OCI-LY3 (cell line): ENCODE measurements at regions not wholly inside any gene's neighbourhood (a gene's known extent, or its start where the extent isn't known, plus 50 kb on each side); places are given as distances from the start of the nearest gene placed in this dataset.

ENCODE experiments used
- H2AFZ ChIP-seq: fragments of 200-600, 300-600 bp; shearing (Covaris generic); 2 replicates; pipeline ENCODE4 v1.6.0; 2014; ENCODE audit warnings: antibody characterized with exemption, low read depth, low read length
- H3K27ac ChIP-seq: fragments of 200-600, 300-600 bp; sonication (generic); 2 replicates; pipeline ENCODE4 v1.5.1; 2014; ENCODE audit warnings: mild to moderate bottlenecking, low read length, moderate library complexity, mixed read lengths
- H3K27me3 ChIP-seq: fragments of 200-600, 300-600 bp; sonication (generic); 2 replicates; pipeline ENCODE4 v1.6.1; 2014; ENCODE audit warnings: low read depth, low read length, mixed read lengths
- H3K36me3 ChIP-seq: fragments of 200-600, 300-600 bp; sonication (generic); replicated peaks from 2 replicates; pipeline ENCODE3; 2014; ENCODE audit warnings: low read depth, low read length, mixed read lengths
- H3K4me1 ChIP-seq: fragments of 300-600, 200-600 bp; sonication (generic); 2 replicates; pipeline ENCODE4 v1.6.1; 2014; ENCODE audit warnings: low read length, mixed read lengths
- H3K4me2 ChIP-seq: fragments of 200-600, 300-600 bp; sonication (generic); 2 replicates; pipeline ENCODE4 v1.6.1; 2014; ENCODE audit warnings: low read length, mixed read lengths
- H3K4me3 ChIP-seq: fragments of 300-600, 200-600 bp; sonication (generic); 2 replicates; pipeline ENCODE4 v1.5.1; 2014; ENCODE audit warnings: antibody characterized with exemption, mild to moderate bottlenecking, low read length, moderate library complexity
- H3K79me2 ChIP-seq: fragments of 300-600, 200-600 bp; shearing (Covaris generic); 2 replicates; pipeline ENCODE4 v1.6.1; 2014; ENCODE audit warnings: mild to moderate bottlenecking, low read length, mixed read lengths
- H3K9ac ChIP-seq: fragments of 300-600, 200-600 bp; shearing (Covaris generic); 2 replicates; pipeline ENCODE4 v1.6.0; 2014; ENCODE audit warnings: mild to moderate bottlenecking, low read length, moderate library complexity
- H3K9me3 ChIP-seq: fragments of 200-600, 300-600 bp; shearing (Covaris generic); 2 replicates; pipeline ENCODE4 v1.6.1; 2014; ENCODE audit warnings: low read length, mixed read lengths; ENCODE audit not compliant: insufficient read depth
- H4K20me1 ChIP-seq: fragments of 200-600, 300-600 bp; sonication (generic); 2 replicates; pipeline ENCODE4 v1.6.1; 2016; ENCODE audit warnings: low read length, mixed read lengths; ENCODE audit not compliant: insufficient read depth
- CTCF ChIP-seq: fragments of 200-600, 300-600 bp; sonication (generic); IDR thresholded peaks from 2 replicates; pipeline ENCODE4 v1.5.1; 2014; ENCODE audit warnings: antibody characterized with exemption, low read length, low read depth
- EZH2phosphoT487 ChIP-seq: fragments of 200-600 bp; shearing (Covaris generic); IDR thresholded peaks from 2 replicates; pipeline ENCODE4 v1.6.1; 2018; ENCODE audit warnings: antibody characterized with exemption, mixed run types, low read depth

- H3K9ac ChIP-seq: no peak overlapping the region
- no peak overlapping the region for H3K4me2 ChIP-seq
- TF ChIP-seq CTCF: no peak
- TF ChIP-seq EZH2phosphoT487: no peak
- H3K9me3 ChIP-seq: no peaks in the 10 kb centered on the region
- no peak overlapping the region for H3K4me3 ChIP-seq
- no peaks in the 10 kb centered on the region for H3K36me3 ChIP-seq
- H3K27ac ChIP-seq: no peak overlapping the region
- no peak overlapping the region for H2AFZ ChIP-seq
- no peaks in the 10 kb centered on the region for H4K20me1 ChIP-seq
- H3K79me2 ChIP-seq: no peaks in the 10 kb centered on the region
- H3K4me1 ChIP-seq: no peaks in the 10 kb centered on the region
- peaks cover 6% of the 10 kb centered on the region for H3K27me3 ChIP-seq
Observed at GRCh38 chr10:3588346-3588745, 196.7 kb downstream of the KLF6 start.

- no peak overlapping the region for H3K4me2 ChIP-seq
- no peak overlapping the region for H3K4me3 ChIP-seq
- H3K4me1 ChIP-seq: no peaks in the 10 kb centered on the region
- no peaks in the 10 kb centered on the region for H3K79me2 ChIP-seq
- no peaks in the 10 kb centered on the region for H4K20me1 ChIP-seq
- no peaks in the 10 kb centered on the region for H3K36me3 ChIP-seq
- H3K9me3 ChIP-seq: no peaks in the 10 kb centered on the region
- H3K27ac ChIP-seq: no peak overlapping the region
- H3K9ac ChIP-seq: no peak overlapping the region
- H3K27me3 ChIP-seq: no peaks in the 10 kb centered on the region; the same call in 1 of the 2 replicates
- TF ChIP-seq EZH2phosphoT487: no peak
- TF ChIP-seq CTCF: no peak
- H2AFZ ChIP-seq: no peak overlapping the region
Observed at GRCh38 chr10:3584926-3585784, 199.9 kb downstream of the KLF6 start.

GRCh38 chr10:3580565-3580964 lies 204.4 kb downstream of the KLF6 start:
- Histone ChIP-seq H3K27me3 (no peaks in the 10 kb centered on the region; the same call in 1 of the 2 replicates), H4K20me1 (no peaks in the 10 kb centered on the region), H3K27ac (no peak overlapping the region), H3K9ac (no peak overlapping the region), H3K36me3 (no peaks in the 10 kb centered on the region), H3K4me3 (no peak overlapping the region), H2AFZ (no peak overlapping the region), H3K4me2 (no peak overlapping the region), H3K79me2 (no peaks in the 10 kb centered on the region), H3K9me3 (no peaks in the 10 kb centered on the region), H3K4me1 (no peaks in the 10 kb centered on the region)
- no peak for TF ChIP-seq CTCF
- TF ChIP-seq EZH2phosphoT487: no peak

- Histone ChIP-seq H3K27me3 (no peaks in the 10 kb centered on the region; the same call in 1 of the 2 replicates), H3K9me3 (no peaks in the 10 kb centered on the region), H3K4me2 (no peak overlapping the region), H3K27ac (no peak overlapping the region), H3K4me3 (no peak overlapping the region), H3K36me3 (no peaks in the 10 kb centered on the region), H2AFZ (no peak overlapping the region), H3K9ac (no peak overlapping the region), H4K20me1 (no peaks in the 10 kb centered on the region), H3K4me1 (no peaks in the 10 kb centered on the region), H3K79me2 (no peaks in the 10 kb centered on the region)
- TF ChIP-seq EZH2phosphoT487 (no peak), CTCF (no peak)
Observed at GRCh38 chr10:3579845-3580244, 205.2 kb downstream of the KLF6 start.
